ENCODE measurements at regions not wholly inside any gene's neighbourhood (a gene's known extent, or its start where the extent isn't known, plus 50 kb on each side); places are given as distances from the start of the nearest gene placed in this dataset.
"Not testable (repeated sequence)": the region's sequence is repeated elsewhere in the genome, so short reads cannot be mapped to it uniquely, and the experiment has no call there.

DNA sequence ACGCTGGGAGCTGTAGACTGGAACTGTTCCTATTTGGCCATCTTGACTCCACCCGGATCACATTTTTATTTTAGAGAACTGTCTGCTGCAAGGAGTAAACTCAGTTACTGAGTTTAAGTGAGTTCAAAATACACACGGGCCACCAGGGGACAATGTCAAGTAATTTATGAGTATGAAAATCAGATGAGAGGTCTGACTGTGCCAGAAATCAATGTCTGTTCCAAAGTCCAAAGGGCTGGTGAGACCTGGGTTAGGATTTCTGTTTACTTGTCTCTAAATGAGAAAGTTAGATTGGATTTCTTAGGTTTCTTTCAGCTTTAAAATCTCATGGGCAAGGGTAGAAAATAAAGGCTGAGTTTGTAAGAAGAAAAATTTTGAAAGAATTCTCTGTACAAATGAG lies 465.8 kb upstream of the MEIS1 start:
- H3K4me2 ChIP-seq (ENCODE audit: insufficient read depth, low read length) = no peak overlapping the region
- no peak overlapping the region for H2AFZ ChIP-seq (ENCODE audit: low read length)
- H3K36me3 ChIP-seq (ENCODE audit: insufficient read depth, low read length) = no peaks in the 10 kb centered on the region
- TF ChIP-seq, protein P1, sequence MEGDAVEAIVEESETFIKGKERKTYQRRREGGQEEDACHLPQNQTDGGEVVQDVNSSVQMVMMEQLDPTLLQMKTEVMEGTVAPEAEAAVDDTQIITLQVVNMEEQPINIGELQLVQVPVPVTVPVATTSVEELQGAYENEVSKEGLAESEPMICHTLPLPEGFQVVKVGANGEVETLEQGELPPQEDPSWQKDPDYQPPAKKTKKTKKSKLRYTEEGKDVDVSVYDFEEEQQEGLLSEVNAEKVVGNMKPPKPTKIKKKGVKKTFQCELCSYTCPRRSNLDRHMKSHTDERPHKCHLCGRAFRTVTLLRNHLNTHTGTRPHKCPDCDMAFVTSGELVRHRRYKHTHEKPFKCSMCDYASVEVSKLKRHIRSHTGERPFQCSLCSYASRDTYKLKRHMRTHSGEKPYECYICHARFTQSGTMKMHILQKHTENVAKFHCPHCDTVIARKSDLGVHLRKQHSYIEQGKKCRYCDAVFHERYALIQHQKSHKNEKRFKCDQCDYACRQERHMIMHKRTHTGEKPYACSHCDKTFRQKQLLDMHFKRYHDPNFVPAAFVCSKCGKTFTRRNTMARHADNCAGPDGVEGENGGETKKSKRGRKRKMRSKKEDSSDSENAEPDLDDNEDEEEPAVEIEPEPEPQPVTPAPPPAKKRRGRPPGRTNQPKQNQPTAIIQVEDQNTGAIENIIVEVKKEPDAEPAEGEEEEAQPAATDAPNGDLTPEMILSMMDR (IDR thresholded peaks at IDR 0.05; ENCODE audit: extremely low read depth, low read depth, low read length) = no peak
- H3K4me1 ChIP-seq (ENCODE audit: insufficient read depth, low read length) = no peaks in the 10 kb centered on the region
- no peaks in the 10 kb centered on the region for H3K79me2 ChIP-seq (ENCODE audit: insufficient read depth, low read length)
- H3K9me3 ChIP-seq (ENCODE audit: low read depth, low read length) = no peaks in the 10 kb centered on the region
- no peak overlapping the region for H3K27ac ChIP-seq (ENCODE audit: low read depth, low read length)
- no peak overlapping the region for H3K4me3 ChIP-seq (ENCODE audit: insufficient read depth, low read length)
- H4K20me1 ChIP-seq (ENCODE audit: insufficient read depth, low read length) = no peaks in the 10 kb centered on the region
- no peak for DNase-seq (ENCODE audit: insufficient read length, low spot score, missing footprints)
- H3K27me3 ChIP-seq (ENCODE audit: insufficient read depth, low read length) = no peaks in the 10 kb centered on the region

DNA sequence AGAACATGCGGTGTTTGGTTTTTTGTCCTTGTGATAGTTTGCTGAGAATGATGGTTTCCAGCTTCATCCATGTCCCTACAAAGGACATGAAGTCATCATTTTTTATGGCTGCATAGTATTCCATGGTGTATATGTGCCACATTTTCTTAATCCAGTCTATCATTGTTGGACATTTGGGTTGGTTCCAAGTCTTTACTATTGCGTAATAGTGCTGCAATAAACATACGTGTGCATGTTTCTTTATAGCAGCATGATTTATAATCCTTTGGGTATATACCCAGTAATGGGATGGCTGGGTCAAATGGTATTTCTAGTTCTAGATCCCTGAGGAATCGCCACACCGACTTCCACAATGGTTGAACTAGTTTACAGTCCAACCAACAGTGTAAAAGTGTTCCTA lies 471.6 kb upstream of the MEIS1 start:
- H4K20me1 ChIP-seq (ENCODE audit: insufficient read depth, low read length); DNase-seq (ENCODE audit: insufficient read length, low spot score, missing footprints); H2AFZ ChIP-seq (ENCODE audit: low read length); H3K4me1 ChIP-seq (ENCODE audit: insufficient read depth, low read length); H3K27me3 ChIP-seq (ENCODE audit: insufficient read depth, low read length); H3K27ac ChIP-seq (ENCODE audit: low read depth, low read length); H3K79me2 ChIP-seq (ENCODE audit: insufficient read depth, low read length); H3K4me2 ChIP-seq (ENCODE audit: insufficient read depth, low read length); H3K36me3 ChIP-seq (ENCODE audit: insufficient read depth, low read length); H3K4me3 ChIP-seq (ENCODE audit: insufficient read depth, low read length); H3K9me3 ChIP-seq (ENCODE audit: low read depth, low read length): not testable (repeated sequence)

DNA sequence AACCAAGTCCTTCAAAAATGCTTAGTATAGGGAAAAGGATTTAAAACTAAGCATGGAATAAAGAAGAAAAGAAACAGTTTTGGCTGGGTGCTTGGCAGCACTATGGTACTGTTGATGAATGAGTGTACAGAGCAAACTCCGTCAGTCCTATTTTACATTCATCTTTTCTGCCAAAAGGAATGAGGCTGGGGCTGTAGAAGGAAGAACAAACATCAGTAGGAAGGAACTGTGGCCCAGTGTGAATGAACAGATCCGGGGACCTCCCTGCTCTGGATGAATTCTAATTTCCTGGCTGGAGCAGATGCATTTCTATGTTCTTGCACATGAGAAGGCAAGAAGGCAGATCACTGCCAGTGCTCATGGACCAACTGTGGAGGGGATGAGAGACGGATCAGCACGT lies 474.0 kb upstream of the MEIS1 start:
- H3K4me1 ChIP-seq (ENCODE audit: insufficient read depth, low read length) = no peaks in the 10 kb centered on the region
- TF ChIP-seq, protein P1 (IDR thresholded peaks at IDR 0.05; ENCODE audit: extremely low read depth, low read depth, low read length) = no peak
- no peaks in the 10 kb centered on the region for H3K27me3 ChIP-seq (ENCODE audit: insufficient read depth, low read length)
- no peaks in the 10 kb centered on the region for H4K20me1 ChIP-seq (ENCODE audit: insufficient read depth, low read length)
- no peak for DNase-seq (ENCODE audit: insufficient read length, low spot score, missing footprints)
- no peaks in the 10 kb centered on the region for H3K79me2 ChIP-seq (ENCODE audit: insufficient read depth, low read length)
- H3K4me3 ChIP-seq (ENCODE audit: insufficient read depth, low read length) = no peak overlapping the region
- no peaks in the 10 kb centered on the region for H3K36me3 ChIP-seq (ENCODE audit: insufficient read depth, low read length)
- H3K4me2 ChIP-seq (ENCODE audit: insufficient read depth, low read length) = no peak overlapping the region
- H3K27ac ChIP-seq (ENCODE audit: low read depth, low read length) = no peak overlapping the region
- no peaks in the 10 kb centered on the region for H3K9me3 ChIP-seq (ENCODE audit: low read depth, low read length)
- no peak overlapping the region for H2AFZ ChIP-seq (ENCODE audit: low read length)

DNA sequence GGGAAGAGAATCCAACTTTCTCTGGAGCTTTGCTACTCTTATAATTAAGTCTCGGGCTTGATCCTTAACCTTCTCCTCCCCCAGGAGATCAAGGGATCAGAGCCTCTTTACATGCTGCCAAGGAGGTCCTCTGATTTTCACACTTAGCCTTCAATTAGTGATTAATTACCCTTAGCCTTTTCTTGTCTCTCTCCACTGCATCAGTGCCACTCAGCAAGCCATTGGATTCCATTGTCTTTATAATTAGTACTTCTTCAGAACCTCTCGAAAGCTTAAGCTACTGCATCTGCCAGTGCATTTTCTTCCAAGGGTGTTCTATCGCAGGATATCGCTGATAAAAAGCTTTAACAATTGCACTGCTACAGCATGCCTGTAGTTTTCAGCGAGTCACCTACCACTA lies 477.0 kb upstream of the MEIS1 start:
- Histone ChIP-seq H3K4me2 (ENCODE audit: insufficient read depth, low read length) (no peak overlapping the region), H3K4me1 (ENCODE audit: insufficient read depth, low read length) (no peaks in the 10 kb centered on the region), H3K9me3 (ENCODE audit: low read depth, low read length) (no peaks in the 10 kb centered on the region), H4K20me1 (ENCODE audit: insufficient read depth, low read length) (no peaks in the 10 kb centered on the region), H2AFZ (ENCODE audit: low read length) (no peak overlapping the region), H3K27me3 (ENCODE audit: insufficient read depth, low read length) (no peaks in the 10 kb centered on the region), H3K4me3 (ENCODE audit: insufficient read depth, low read length) (no peak overlapping the region), H3K27ac (ENCODE audit: low read depth, low read length) (no peak overlapping the region), H3K79me2 (ENCODE audit: insufficient read depth, low read length) (no peaks in the 10 kb centered on the region), H3K36me3 (ENCODE audit: insufficient read depth, low read length) (no peaks in the 10 kb centered on the region)
- TF ChIP-seq, protein P1 (IDR thresholded peaks at IDR 0.05; ENCODE audit: extremely low read depth, low read depth, low read length) = no peak
- DNase-seq (ENCODE audit: insufficient read length, low spot score, missing footprints) = no peak

DNA sequence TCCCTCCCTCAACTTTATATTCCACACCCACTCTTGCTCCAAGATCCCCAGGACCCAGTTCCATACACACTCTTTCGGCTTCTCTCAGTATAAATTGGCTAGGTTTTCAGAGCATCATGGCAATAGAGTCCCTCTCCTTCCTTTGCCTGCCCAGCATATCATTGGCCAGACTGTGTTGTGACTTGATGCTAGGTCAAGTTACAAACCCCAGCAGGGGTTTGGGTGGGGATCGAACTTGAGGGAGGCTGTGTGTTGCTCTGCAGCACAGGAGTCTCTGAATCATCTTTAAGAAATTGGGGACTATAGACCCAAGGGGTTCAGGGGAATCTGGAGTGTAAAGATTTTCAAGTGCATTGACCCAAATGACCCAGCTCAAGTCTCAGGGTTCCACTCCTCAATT lies 477.5 kb upstream of the MEIS1 start:
- H4K20me1 ChIP-seq (ENCODE audit: insufficient read depth, low read length) = no peaks in the 10 kb centered on the region
- no peak overlapping the region for H3K4me3 ChIP-seq (ENCODE audit: insufficient read depth, low read length)
- H3K27me3 ChIP-seq (ENCODE audit: insufficient read depth, low read length) = no peaks in the 10 kb centered on the region
- H3K27ac ChIP-seq (ENCODE audit: low read depth, low read length) = no peak overlapping the region
- H3K9me3 ChIP-seq (ENCODE audit: low read depth, low read length) = no peaks in the 10 kb centered on the region
- H3K36me3 ChIP-seq (ENCODE audit: insufficient read depth, low read length) = no peaks in the 10 kb centered on the region
- TF ChIP-seq, protein P1 (IDR thresholded peaks at IDR 0.05; ENCODE audit: extremely low read depth, low read depth, low read length) = no peak
- H3K4me2 ChIP-seq (ENCODE audit: insufficient read depth, low read length) = no peak overlapping the region
- no peaks in the 10 kb centered on the region for H3K4me1 ChIP-seq (ENCODE audit: insufficient read depth, low read length)
- H2AFZ ChIP-seq (ENCODE audit: low read length) = no peak overlapping the region
- no peak for DNase-seq (ENCODE audit: insufficient read length, low spot score, missing footprints)
- H3K79me2 ChIP-seq (ENCODE audit: insufficient read depth, low read length) = no peaks in the 10 kb centered on the region
